IgD-negative memory B cell (primary cell): ENCODE measurements at regions not wholly inside any gene's neighbourhood (a gene's known extent, or its start where the extent isn't known, plus 50 kb on each side); places are given as distances from the start of the nearest gene placed in this dataset.
A peak's percentile ranks its signal among the peaks of the same experiment; 100 is the strongest.
"Not testable (repeated sequence)": the region's sequence is repeated elsewhere in the genome, so short reads cannot be mapped to it uniquely, and the experiment has no call there.

ENCODE experiments used
- H3K27ac Mint-ChIP-seq, 3 donors: one replicate each; pipeline ENCODE4 v1.8.0; 2020 to 2022; ENCODE audit warnings: mild to moderate bottlenecking in 3 of 3, mixed read lengths in 3 of 3, moderate library complexity in 1 of 3
- H3K27me3 Mint-ChIP-seq: one replicate; pipeline ENCODE4 v1.8.0; 2021; ENCODE audit warnings: mixed read lengths
- H3K36me3 Mint-ChIP-seq: one replicate; pipeline ENCODE4 v1.8.0; 2020; ENCODE audit warnings: mild to moderate bottlenecking, mixed read lengths
- H3K4me1 Mint-ChIP-seq, 3 donors: one replicate each; pipeline ENCODE4 v1.8.0; 2020 to 2022; ENCODE audit warnings: mixed read lengths in 3 of 3, mild to moderate bottlenecking in 1 of 3
- H3K4me3 Mint-ChIP-seq, 4 donors: one replicate each; pipeline ENCODE4 v1.8.0; 2020 to 2022; ENCODE audit warnings: mild to moderate bottlenecking in 4 of 4, mixed read lengths in 4 of 4, moderate library complexity in 3 of 4
- H3K9me3 Mint-ChIP-seq, 3 donors: one replicate each; pipeline ENCODE4 v1.8.0; 2020 to 2021; ENCODE audit warnings: mixed read lengths in 3 of 3, mild to moderate bottlenecking in 1 of 3

GRCh38 chr13:81917810-81918209 is 1576.9 kb upstream of the SPRY2 start:
- no peak overlapping the region for H3K27ac Mint-ChIP-seq
- H3K4me1 Mint-ChIP-seq = no peaks in the 10 kb centered on the region
- H3K36me3 Mint-ChIP-seq = peaks cover 3% of the 10 kb centered on the region
- H3K27me3 Mint-ChIP-seq = no peaks in the 10 kb centered on the region
- H3K4me3 Mint-ChIP-seq = no peak overlapping the region
- H3K9me3 Mint-ChIP-seq = peaks cover 0 to 8% (median 0%) of the 10 kb centered on the region in 3 donors

- H3K36me3 Mint-ChIP-seq = peaks cover 6% of the 10 kb centered on the region
- no peaks in the 10 kb centered on the region for H3K27me3 Mint-ChIP-seq
- H3K4me1 Mint-ChIP-seq = no peaks in the 10 kb centered on the region
- no peak overlapping the region for H3K27ac Mint-ChIP-seq
- peaks cover 0 to under 1% (median under 1%) of the 10 kb centered on the region in 3 donors for H3K9me3 Mint-ChIP-seq
- no peak overlapping the region for H3K4me3 Mint-ChIP-seq
Measured at GRCh38 chr13:81916461-81916860, 1575.5 kb upstream of the SPRY2 start.

- no peaks in the 10 kb centered on the region for H3K27me3 Mint-ChIP-seq
- peaks cover 3% of the 10 kb centered on the region for H3K36me3 Mint-ChIP-seq
- peaks cover 0 to 6% (median 6%) of the 10 kb centered on the region in 3 donors for H3K9me3 Mint-ChIP-seq
- no peak overlapping the region for H3K4me3 Mint-ChIP-seq
- H3K27ac Mint-ChIP-seq = no peak overlapping the region
- no peaks in the 10 kb centered on the region for H3K4me1 Mint-ChIP-seq
Measured at GRCh38 chr13:81907787-81908372, 1567.0 kb upstream of the SPRY2 start.

- Mint-ChIP-seq H3K4me1 (no peaks in the 10 kb centered on the region), H3K27me3 (no peaks in the 10 kb centered on the region), H3K36me3 (no peaks in the 10 kb centered on the region)
Measured at GRCh38 chr13:81888855-81889254, 1547.9 kb upstream of the SPRY2 start.

GRCh38 chr13:81874681-81875661 is 1534.0 kb upstream of the SPRY2 start:
- Mint-ChIP-seq H3K9me3 (peaks cover 2 to 6% (median 5%) of the 10 kb centered on the region in 3 donors), H3K4me3 (no peak overlapping the region), H3K4me1 (no peaks in the 10 kb centered on the region), H3K27me3 (no peaks in the 10 kb centered on the region), H3K36me3 (no peaks in the 10 kb centered on the region), H3K27ac (no peak overlapping the region)

More at GRCh38 chr13:81888855-81889254, 1547.9 kb upstream of the SPRY2 start:
- Mint-ChIP-seq H3K4me3 (no peak overlapping the region), H3K27ac (no peak overlapping the region), H3K9me3 (peaks cover 0 to 12% (median 10%) of the 10 kb centered on the region in 3 donors)

GRCh38 chr13:81874253-81874652 is 1533.3 kb upstream of the SPRY2 start:
- Mint-ChIP-seq H3K9me3 (peaks cover under 1 to 4% (median 2%) of the 10 kb centered on the region in 3 donors), H3K27ac (no peak overlapping the region), H3K4me3 (no peak overlapping the region), H3K27me3 (no peaks in the 10 kb centered on the region), H3K4me1 (no peaks in the 10 kb centered on the region), H3K36me3 (no peaks in the 10 kb centered on the region)

- no peak overlapping the region for H3K4me3 Mint-ChIP-seq
- no peak overlapping the region for H3K27ac Mint-ChIP-seq
- H3K27me3 Mint-ChIP-seq = no peaks in the 10 kb centered on the region
- H3K9me3 Mint-ChIP-seq = peaks cover 2 to 8% (median 4%) of the 10 kb centered on the region in 3 donors
- H3K36me3 Mint-ChIP-seq = no peaks in the 10 kb centered on the region
- H3K4me1 Mint-ChIP-seq = no peaks in the 10 kb centered on the region
Measured at GRCh38 chr13:81872581-81872980, 1531.7 kb upstream of the SPRY2 start.

GRCh38 chr13:81871751-81872325 is 1530.9 kb upstream of the SPRY2 start:
- H3K27ac Mint-ChIP-seq, H3K9me3 Mint-ChIP-seq, H3K36me3 Mint-ChIP-seq, H3K4me1 Mint-ChIP-seq, H3K4me3 Mint-ChIP-seq, H3K27me3 Mint-ChIP-seq: not testable (repeated sequence)

- no peaks in the 10 kb centered on the region for H3K4me1 Mint-ChIP-seq
- H3K27ac Mint-ChIP-seq = no peak overlapping the region
- H3K27me3 Mint-ChIP-seq = no peaks in the 10 kb centered on the region
- H3K9me3 Mint-ChIP-seq = peaks cover 0 to 2% (median 1%) of the 10 kb centered on the region in 3 donors
- H3K36me3 Mint-ChIP-seq = no peaks in the 10 kb centered on the region
- no peak overlapping the region for H3K4me3 Mint-ChIP-seq
Measured at GRCh38 chr13:81848291-81848690, 1507.4 kb upstream of the SPRY2 start.

- Mint-ChIP-seq H3K4me1 (no peaks in the 10 kb centered on the region), H3K4me3 (no peak overlapping the region), H3K27ac (no peak overlapping the region), H3K9me3 (peaks cover 0 to 2% (median 1%) of the 10 kb centered on the region in 3 donors), H3K36me3 (no peaks in the 10 kb centered on the region), H3K27me3 (no peaks in the 10 kb centered on the region)
Measured at GRCh38 chr13:81846771-81847170, 1505.8 kb upstream of the SPRY2 start.

- H3K36me3 Mint-ChIP-seq = no peaks in the 10 kb centered on the region
- no peak overlapping the region for H3K27ac Mint-ChIP-seq
- H3K4me3 Mint-ChIP-seq = peak overlapping the region in 1 of 4 donors; percentile 63
- H3K9me3 Mint-ChIP-seq = peaks cover 0 to 10% (median 4%) of the 10 kb centered on the region in 3 donors
- H3K27me3 Mint-ChIP-seq = no peaks in the 10 kb centered on the region
- H3K4me1 Mint-ChIP-seq = no peaks in the 10 kb centered on the region
Measured at GRCh38 chr13:81821259-81821658, 1480.3 kb upstream of the SPRY2 start.

GRCh38 chr13:81800433-81800832 is 1459.5 kb upstream of the SPRY2 start:
- no peaks in the 10 kb centered on the region for H3K4me1 Mint-ChIP-seq
- no peak overlapping the region for H3K27ac Mint-ChIP-seq
- H3K9me3 Mint-ChIP-seq = peaks cover 0 to 6% (median 0%) of the 10 kb centered on the region in 3 donors

GRCh38 chr13:81795710-81796109 is 1454.8 kb upstream of the SPRY2 start:
- no peaks in the 10 kb centered on the region for H3K4me1 Mint-ChIP-seq
- no peak overlapping the region for H3K4me3 Mint-ChIP-seq
- peaks cover 0 to 10% (median 0%) of the 10 kb centered on the region in 3 donors for H3K9me3 Mint-ChIP-seq
- no peaks in the 10 kb centered on the region for H3K36me3 Mint-ChIP-seq
- no peak overlapping the region for H3K27ac Mint-ChIP-seq
- no peaks in the 10 kb centered on the region for H3K27me3 Mint-ChIP-seq

More at GRCh38 chr13:81800433-81800832, 1459.5 kb upstream of the SPRY2 start:
- Mint-ChIP-seq H3K27me3 (no peaks in the 10 kb centered on the region), H3K36me3 (no peaks in the 10 kb centered on the region), H3K4me3 (no peak overlapping the region)

GRCh38 chr13:81791641-81792040 is 1450.7 kb upstream of the SPRY2 start:
- H3K9me3 Mint-ChIP-seq = peaks cover 0 to 8% (median 3%) of the 10 kb centered on the region in 3 donors
- H3K36me3 Mint-ChIP-seq = no peaks in the 10 kb centered on the region
- H3K4me3 Mint-ChIP-seq = no peak overlapping the region
- no peak overlapping the region for H3K27ac Mint-ChIP-seq
- H3K27me3 Mint-ChIP-seq = no peaks in the 10 kb centered on the region
- no peaks in the 10 kb centered on the region for H3K4me1 Mint-ChIP-seq

GRCh38 chr13:81781471-81781870 is 1440.5 kb upstream of the SPRY2 start:
- no peaks in the 10 kb centered on the region for H3K4me1 Mint-ChIP-seq
- H3K4me3 Mint-ChIP-seq = no peak overlapping the region
- H3K9me3 Mint-ChIP-seq = peaks cover 8 to 12% (median 9%) of the 10 kb centered on the region in 3 donors
- no peak overlapping the region for H3K27ac Mint-ChIP-seq
- no peaks in the 10 kb centered on the region for H3K36me3 Mint-ChIP-seq
- no peaks in the 10 kb centered on the region for H3K27me3 Mint-ChIP-seq
